ENCODE measurements at regions not wholly inside any gene's neighbourhood (a gene's known extent, or its start where the extent isn't known, plus 50 kb on each side); places are given as distances from the start of the nearest gene placed in this dataset.

DNA sequence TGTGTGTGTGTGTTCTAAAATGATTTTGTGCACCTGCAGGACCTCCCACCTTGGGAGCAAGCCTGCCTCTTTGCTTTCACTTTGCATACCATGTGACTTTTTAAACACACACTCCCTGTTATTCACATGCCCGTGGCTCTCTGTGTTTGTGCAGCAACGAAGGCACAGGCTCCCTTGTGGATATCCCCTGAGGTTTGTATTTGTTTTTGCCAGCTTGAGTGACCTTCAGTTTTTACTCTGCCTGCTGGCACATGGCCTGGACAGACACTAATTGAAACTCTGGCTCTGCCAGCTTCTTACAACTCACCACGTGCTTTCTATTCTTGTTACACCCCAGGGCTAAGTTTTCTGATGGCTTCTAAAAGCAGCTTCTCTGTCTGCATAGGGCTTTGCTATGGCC, 885.8 kb downstream of the SH3BGRL start:
- DNase-seq (no peak), ATAC-seq (no peak)
- Histone ChIP-seq H3K9me3 (no peaks in the 10 kb centered on the region), H3K36me3 (no peaks in the 10 kb centered on the region), H3K4me3 (no peak overlapping the region), H3K27me3 (no peaks in the 10 kb centered on the region), H3K27ac (no peak overlapping the region), H3K4me1 (no peaks in the 10 kb centered on the region)
- TF ChIP-seq, protein P1, sequence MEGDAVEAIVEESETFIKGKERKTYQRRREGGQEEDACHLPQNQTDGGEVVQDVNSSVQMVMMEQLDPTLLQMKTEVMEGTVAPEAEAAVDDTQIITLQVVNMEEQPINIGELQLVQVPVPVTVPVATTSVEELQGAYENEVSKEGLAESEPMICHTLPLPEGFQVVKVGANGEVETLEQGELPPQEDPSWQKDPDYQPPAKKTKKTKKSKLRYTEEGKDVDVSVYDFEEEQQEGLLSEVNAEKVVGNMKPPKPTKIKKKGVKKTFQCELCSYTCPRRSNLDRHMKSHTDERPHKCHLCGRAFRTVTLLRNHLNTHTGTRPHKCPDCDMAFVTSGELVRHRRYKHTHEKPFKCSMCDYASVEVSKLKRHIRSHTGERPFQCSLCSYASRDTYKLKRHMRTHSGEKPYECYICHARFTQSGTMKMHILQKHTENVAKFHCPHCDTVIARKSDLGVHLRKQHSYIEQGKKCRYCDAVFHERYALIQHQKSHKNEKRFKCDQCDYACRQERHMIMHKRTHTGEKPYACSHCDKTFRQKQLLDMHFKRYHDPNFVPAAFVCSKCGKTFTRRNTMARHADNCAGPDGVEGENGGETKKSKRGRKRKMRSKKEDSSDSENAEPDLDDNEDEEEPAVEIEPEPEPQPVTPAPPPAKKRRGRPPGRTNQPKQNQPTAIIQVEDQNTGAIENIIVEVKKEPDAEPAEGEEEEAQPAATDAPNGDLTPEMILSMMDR (IDR thresholded peaks at IDR 0.05), result no peak
- intact Hi-C loops (cut with DNase I), result no loop called here

DNA sequence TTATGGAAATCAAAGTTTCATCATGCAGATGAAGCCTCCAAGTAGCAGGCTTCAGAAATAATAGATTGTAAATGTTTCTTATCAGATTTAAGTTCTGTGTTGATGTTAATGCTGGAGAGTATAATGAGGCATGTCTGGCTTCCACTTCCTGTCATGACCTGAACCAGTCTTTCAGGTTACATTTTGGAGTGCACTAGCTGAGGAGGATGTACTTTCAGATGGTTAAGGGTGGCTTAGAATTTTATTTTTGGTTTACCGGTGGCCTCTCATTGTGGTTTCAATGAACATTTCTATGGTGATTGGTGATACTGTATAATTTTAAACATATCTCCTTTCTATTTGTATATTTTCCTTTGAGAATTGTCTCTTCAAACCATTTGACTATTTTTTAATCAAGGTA, 890.4 kb downstream of the SH3BGRL start:
- Histone ChIP-seq H3K27ac (no peak overlapping the region), H3K36me3 (no peaks in the 10 kb centered on the region)

DNA sequence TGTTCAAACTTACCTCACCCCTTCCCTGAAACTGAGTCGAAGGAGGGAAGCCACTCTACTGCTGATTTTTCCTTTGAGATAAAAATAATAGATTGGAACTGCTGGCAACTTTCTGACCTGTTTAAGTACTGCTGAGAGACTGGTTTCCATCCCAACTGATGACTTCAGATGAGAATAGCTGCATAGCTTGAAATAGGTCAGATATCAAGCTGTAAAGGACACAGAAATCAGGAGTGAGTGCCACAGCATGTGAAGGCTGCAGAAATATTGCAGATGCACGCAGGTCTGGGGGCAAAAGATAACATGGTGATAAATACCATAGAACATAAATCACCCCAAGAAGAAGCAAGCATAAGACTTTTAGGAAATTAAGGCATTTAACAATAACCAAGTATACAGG, 923.2 kb downstream of the SH3BGRL start:
- TF ChIP-seq, protein P1 (IDR thresholded peaks at IDR 0.05), result no peak
- intact Hi-C loops (cut with DNase I), result no loop called here
- DNase-seq, result no peak
- ATAC-seq, result no peak
- H3K9me3 ChIP-seq, result no peaks in the 10 kb centered on the region
- no peak overlapping the region for H3K27ac ChIP-seq
- no peak overlapping the region for H3K4me3 ChIP-seq
- no peaks in the 10 kb centered on the region for H3K36me3 ChIP-seq
- no peaks in the 10 kb centered on the region for H3K27me3 ChIP-seq
- no peaks in the 10 kb centered on the region for H3K4me1 ChIP-seq

More for the DNA sequence above, 890.4 kb downstream of the SH3BGRL start:
- TF ChIP-seq, protein P1 (IDR thresholded peaks at IDR 0.05), result no peak
- Histone ChIP-seq H3K27me3 (no peaks in the 10 kb centered on the region), H3K9me3 (no peaks in the 10 kb centered on the region), H3K4me3 (no peak overlapping the region), H3K4me1 (no peaks in the 10 kb centered on the region)
- DNase-seq (no peak), ATAC-seq (no peak)
- intact Hi-C loops (cut with DNase I), result no loop called here

DNA sequence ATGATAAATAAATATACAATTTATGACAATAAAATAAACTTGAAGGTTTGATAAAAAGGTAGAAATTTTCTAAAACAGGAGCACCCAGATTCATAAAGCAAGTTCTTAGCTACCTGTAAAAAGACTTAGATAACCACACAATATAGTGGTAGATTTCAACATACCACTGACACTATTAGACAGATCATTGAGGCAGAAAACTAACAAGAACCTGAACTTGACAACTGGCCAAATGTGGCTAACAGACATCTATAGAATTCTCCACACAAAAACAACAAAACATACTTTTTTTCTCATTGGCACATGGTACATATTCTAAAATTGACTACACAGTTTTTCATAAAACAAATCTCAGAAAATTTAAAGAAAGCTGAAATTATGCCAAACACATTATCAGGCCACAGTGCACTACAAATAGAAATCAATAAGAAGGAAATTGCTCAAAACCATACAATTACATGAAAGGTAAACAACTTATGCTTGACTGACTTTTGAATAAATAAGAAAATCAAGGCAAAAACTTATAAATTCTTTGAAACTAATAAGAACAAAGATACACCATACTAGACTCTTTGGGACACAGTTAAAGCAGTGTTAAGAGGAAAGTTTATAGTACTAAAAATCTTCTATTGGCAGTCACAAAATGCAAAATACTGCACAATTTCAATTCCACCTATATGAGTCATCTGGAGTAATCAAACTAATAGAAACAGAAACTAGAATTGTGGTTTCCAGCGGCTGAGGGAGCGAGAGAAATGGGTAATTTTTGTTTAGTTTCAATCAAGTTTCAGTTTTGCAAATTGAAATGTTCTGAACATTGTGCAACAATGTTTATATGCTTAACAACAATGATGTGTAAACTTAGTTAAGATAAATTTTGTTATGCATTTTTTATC, 925.6 kb downstream of the SH3BGRL start:
- intact Hi-C loops (cut with DNase I), result no loop called here
- DNase-seq (no peak), ATAC-seq (no peak)
- TF ChIP-seq, protein P1 (IDR thresholded peaks at IDR 0.05), result no peak
- no peak overlapping the region for H3K27ac ChIP-seq
- H3K4me1 ChIP-seq, result no peaks in the 10 kb centered on the region
- no peak overlapping the region for H3K4me3 ChIP-seq
- H3K27me3 ChIP-seq, result no peaks in the 10 kb centered on the region
- H3K9me3 ChIP-seq, result no peaks in the 10 kb centered on the region
- no peaks in the 10 kb centered on the region for H3K36me3 ChIP-seq

DNA sequence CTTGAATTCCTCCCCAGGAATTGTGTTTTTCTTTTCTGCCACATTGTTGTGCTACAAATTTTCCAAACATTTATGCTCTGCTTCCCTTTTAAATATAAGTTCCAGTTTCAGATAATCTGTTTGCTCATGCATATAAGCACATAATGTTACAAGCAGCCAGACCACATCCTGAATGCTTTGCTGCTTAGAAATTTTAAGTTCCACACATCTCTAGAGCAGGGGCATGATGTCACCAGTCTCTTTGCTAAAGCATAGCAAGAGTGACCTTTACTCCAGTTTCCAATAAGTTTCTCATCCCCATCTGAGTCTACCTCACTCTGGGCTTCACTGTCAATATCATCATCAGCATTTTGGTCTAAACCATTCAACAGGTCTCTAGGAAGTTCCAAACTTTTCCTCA, 932.5 kb downstream of the SH3BGRL start:
- TF ChIP-seq, protein P1 (IDR thresholded peaks at IDR 0.05), result no peak
- Histone ChIP-seq H3K4me1 (no peaks in the 10 kb centered on the region), H3K27me3 (no peaks in the 10 kb centered on the region), H3K36me3 (no peaks in the 10 kb centered on the region), H3K9me3 (no peaks in the 10 kb centered on the region), H3K4me3 (no peak overlapping the region), H3K27ac (no peak overlapping the region)
- ATAC-seq (no peak), DNase-seq (no peak)
- intact Hi-C loops (cut with DNase I), result no loop called here

Data from upper lobe of right lung (tissue), 1 donor.